GM12878 (cell line): ENCODE measurements at regions not wholly inside any gene's neighbourhood (a gene's known extent, or its start where the extent isn't known, plus 50 kb on each side); places are given as distances from the start of the nearest gene placed in this dataset.

ENCODE experiments used
- FOXK2 ChIP-seq: fragments of 450-650 bp; IDR thresholded peaks from 2 replicates; pipeline ENCODE4 v1.6.1; 2017; ENCODE audit warnings: mild to moderate bottlenecking, moderate library complexity
- GABPA ChIP-seq: IDR thresholded peaks from 2 replicates; pipeline ENCODE4 v1.6.1; 2014; ENCODE audit warnings: antibody characterized with exemption, low read depth, mild to moderate bottlenecking, inconsistent platforms
- MEF2B ChIP-seq: fragments of 450-650 bp; IDR thresholded peaks from 2 replicates; pipeline ENCODE4 v1.6.1; 2018; ENCODE audit warnings: mild to moderate bottlenecking, moderate library complexity; ENCODE audit not compliant: partially characterized antibody, poor library complexity, severe bottlenecking
- NR2C2 ChIP-seq: IDR thresholded peaks from 2 replicates; pipeline ENCODE4 v1.6.1; 2011; ENCODE audit warnings: borderline replicate concordance, low read depth; ENCODE audit not compliant: control insufficient read depth, insufficient read length
- SPI1 ChIP-seq: IDR thresholded peaks from 2 replicates; pipeline ENCODE4 v1.6.1; 2011; ENCODE audit warnings: low read depth, mild to moderate bottlenecking, low read length, moderate library complexity, borderline replicate concordance; ENCODE audit not compliant: insufficient read depth
- SUZ12 ChIP-seq: fragments of 200-600 bp; sonication (generic); IDR thresholded peaks from one replicate; pipeline ENCODE4 v1.6.1; 2018; ENCODE audit warnings: antibody characterized with exemption, mild to moderate bottlenecking; ENCODE audit not compliant: unreplicated experiment
- TAF1 ChIP-seq: IDR thresholded peaks from 2 replicates; pipeline ENCODE4 v1.6.1; 2011; ENCODE audit warnings: mild to moderate bottlenecking, low read depth, low read length, borderline replicate concordance
- TF ChIP-seq, protein P1 (sequence below): fragments of 150-350 bp; IDR thresholded peaks from 2 replicates; pipeline ENCODE4 v1.6.1; 2014; ENCODE audit warnings: mild to moderate bottlenecking, low read depth, low read length

DNA sequence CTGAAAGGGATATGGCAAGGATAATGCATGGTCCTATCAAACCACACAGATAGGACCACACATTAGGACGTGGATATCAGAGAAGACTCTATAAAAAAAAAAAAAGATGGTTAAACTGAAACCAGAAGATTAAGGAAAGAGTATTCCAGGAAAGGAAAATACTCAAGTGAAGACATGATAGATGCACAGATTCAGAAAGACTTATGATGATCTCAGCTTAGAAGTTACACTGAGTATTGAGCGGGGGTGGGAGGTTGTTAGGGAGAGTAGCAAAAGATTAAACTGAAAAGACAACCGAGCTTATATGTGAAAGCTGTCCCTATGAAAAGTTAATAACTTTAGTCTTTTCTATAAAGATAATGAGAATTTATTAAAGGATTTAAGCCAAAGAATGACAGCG, 211.0 kb upstream of the EMCN start:
- TF ChIP-seq SUZ12, result no peak
- TF ChIP-seq NR2C2, result no peak
- TF ChIP-seq MEF2B, result no peak
- no peak for TF ChIP-seq TAF1
- no peak for TF ChIP-seq FOXK2
- no peak for TF ChIP-seq SPI1
- TF ChIP-seq, protein P1, sequence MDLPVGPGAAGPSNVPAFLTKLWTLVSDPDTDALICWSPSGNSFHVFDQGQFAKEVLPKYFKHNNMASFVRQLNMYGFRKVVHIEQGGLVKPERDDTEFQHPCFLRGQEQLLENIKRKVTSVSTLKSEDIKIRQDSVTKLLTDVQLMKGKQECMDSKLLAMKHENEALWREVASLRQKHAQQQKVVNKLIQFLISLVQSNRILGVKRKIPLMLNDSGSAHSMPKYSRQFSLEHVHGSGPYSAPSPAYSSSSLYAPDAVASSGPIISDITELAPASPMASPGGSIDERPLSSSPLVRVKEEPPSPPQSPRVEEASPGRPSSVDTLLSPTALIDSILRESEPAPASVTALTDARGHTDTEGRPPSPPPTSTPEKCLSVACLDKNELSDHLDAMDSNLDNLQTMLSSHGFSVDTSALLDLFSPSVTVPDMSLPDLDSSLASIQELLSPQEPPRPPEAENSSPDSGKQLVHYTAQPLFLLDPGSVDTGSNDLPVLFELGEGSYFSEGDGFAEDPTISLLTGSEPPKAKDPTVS, result no peak
- TF ChIP-seq GABPA, result no peak
